T-helper 9 cell (primary cell): ENCODE measurements at regions not wholly inside any gene's neighbourhood (a gene's known extent, or its start where the extent isn't known, plus 50 kb on each side); places are given as distances from the start of the nearest gene placed in this dataset.

ENCODE experiments used
- DNase-seq: peaks from one replicate; pipeline ENCODE4 v3.0.0-alpha.2; 2020

- no peak for DNase-seq
Observed at GRCh38 chr21:41086569-41086968, 81.4 kb upstream of the BACE2 start.

- DNase-seq: no peak
Observed at GRCh38 chr21:41090981-41091380, 77.0 kb upstream of the BACE2 start.

- no peak for DNase-seq
Observed at GRCh38 chr21:41091616-41092015, 76.3 kb upstream of the BACE2 start.

GRCh38 chr21:41092312-41092711 lies 75.6 kb upstream of the BACE2 start:
- DNase-seq: no peak

GRCh38 chr21:41095983-41096382 lies 72.0 kb upstream of the BACE2 start:
- DNase-seq: no peak

- no peak for DNase-seq
Observed at GRCh38 chr21:41098076-41098475, 69.9 kb upstream of the BACE2 start.

GRCh38 chr21:41098481-41099042 lies 69.4 kb upstream of the BACE2 start:
- no peak for DNase-seq

GRCh38 chr21:41100826-41101550 lies 67.0 kb upstream of the BACE2 start:
- no peak for DNase-seq

GRCh38 chr21:41102281-41102680 lies 65.7 kb upstream of the BACE2 start:
- no peak for DNase-seq

GRCh38 chr21:41107602-41108001 lies 60.4 kb upstream of the BACE2 start:
- DNase-seq: no peak

- DNase-seq: no peak
Observed at GRCh38 chr21:41108668-41109585, 59.0 kb upstream of the BACE2 start.

GRCh38 chr21:41110161-41110560 lies 57.8 kb upstream of the BACE2 start:
- DNase-seq: no peak

- no peak for DNase-seq
Observed at GRCh38 chr21:41110664-41111063, 57.3 kb upstream of the BACE2 start.

- no peak for DNase-seq
Observed at GRCh38 chr21:41111681-41112080, 56.3 kb upstream of the BACE2 start.

GRCh38 chr21:41112740-41113692 lies 54.9 kb upstream of the BACE2 start:
- no peak for DNase-seq

GRCh38 chr21:41115851-41116250 lies 52.1 kb upstream of the BACE2 start:
- DNase-seq: no peak
